ENCODE measurements at regions not wholly inside any gene's neighbourhood (a gene's known extent, or its start where the extent isn't known, plus 50 kb on each side); places are given as distances from the start of the nearest gene placed in this dataset.

DNA sequence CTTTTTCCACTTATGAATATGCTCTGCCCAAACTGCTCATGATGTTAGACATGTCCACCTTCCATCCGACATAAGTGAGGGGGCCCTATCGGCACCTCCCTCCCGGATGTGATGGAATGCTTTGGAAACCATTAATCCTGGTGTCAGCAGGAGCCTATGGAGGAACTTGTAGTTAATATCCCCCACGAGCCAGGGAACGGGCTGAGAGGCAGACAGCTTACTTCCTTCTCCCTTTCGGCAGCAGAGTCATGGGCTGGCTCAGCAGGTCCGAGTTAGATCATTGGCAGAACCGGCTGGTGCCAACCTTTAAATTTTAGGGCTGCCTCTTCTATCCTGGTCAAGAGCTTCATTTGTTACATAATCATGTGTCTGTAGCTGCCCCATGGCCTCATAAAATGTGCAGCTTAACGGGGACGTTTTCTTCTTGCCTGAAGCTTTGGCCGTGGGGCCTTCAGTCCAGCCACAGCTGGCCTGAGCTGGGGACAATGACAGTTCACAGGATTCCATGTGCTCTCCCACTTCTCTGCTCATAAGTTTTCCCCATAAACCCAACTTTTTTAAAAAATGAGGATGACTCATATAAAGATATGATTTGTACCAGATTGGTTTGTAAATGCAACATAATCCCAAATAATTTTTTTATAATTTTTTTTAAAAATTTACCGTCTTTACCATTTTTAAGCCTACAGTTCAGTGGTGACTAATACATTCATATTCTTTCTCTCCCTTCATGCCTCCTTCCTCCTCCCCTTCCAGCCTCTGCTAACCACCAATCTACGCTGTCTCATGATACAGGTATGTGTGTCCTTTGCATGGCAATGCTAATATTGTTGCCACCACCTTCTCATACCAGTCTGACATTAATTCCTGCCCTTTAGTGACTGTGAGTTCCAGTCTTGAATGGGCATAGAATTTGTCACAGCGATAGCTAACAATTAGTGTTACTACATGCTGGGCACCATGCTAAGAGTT is 62.2 kb upstream of the RGMA start:
- no peak for DNase-seq (ENCODE audit: low read depth in 1 of 2, low spot score in 1 of 2)

DNA sequence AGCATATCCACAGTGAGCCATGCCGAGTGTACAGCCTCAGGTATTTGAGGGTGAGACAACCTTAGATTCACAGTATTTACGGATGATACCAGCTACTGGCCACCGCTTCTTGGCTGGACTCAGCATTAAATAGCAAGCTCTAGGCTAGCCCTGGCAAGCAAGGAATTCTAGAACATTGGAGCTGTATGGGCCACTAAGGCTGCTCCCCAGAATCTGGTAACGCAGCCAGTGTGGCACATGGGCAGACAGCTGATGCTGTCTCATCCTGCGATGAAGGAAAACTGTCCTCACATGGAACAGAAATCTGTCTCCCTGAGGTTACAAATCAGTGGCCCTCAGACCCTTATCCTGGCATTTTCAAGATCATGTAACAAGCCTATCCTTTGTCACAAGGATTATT is 57.6 kb upstream of the RGMA start:
- no peak for DNase-seq (ENCODE audit: low read depth in 1 of 2, low spot score in 1 of 2)

DNA sequence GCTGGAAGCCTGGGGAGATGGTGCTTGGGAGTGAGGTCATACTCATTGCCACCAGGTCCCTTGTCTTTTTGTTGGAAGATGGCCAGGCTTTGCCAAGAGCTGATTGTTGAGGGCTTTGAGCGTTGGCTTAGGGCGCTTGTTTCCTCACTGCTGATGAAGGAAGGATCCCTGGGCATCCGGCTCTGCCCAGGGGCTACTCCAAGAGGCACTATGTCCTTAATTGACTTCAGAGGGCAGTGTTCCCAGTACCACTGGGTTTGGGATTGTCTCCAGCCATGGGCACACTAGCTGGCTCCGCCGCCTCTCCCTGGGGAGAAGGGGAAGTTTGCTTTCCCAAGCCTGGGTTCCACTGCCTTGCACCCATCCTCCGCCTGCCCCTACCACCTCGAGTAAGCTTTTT is 57.2 kb upstream of the RGMA start:
- DNase-seq (ENCODE audit: low read depth in 1 of 2, low spot score in 1 of 2), result no peak

GRCh38 chr15:93144463-93145236 is 55.6 kb upstream of the RGMA start:
- no peak for DNase-seq (ENCODE audit: low read depth in 1 of 2, low spot score in 1 of 2)

GRCh38 chr15:93143186-93143585 is 54.2 kb upstream of the RGMA start:
- no peak for DNase-seq (ENCODE audit: low read depth in 1 of 2, low spot score in 1 of 2)

GRCh38 chr15:93141371-93141794 is 52.4 kb upstream of the RGMA start:
- no peak for DNase-seq (ENCODE audit: low read depth in 1 of 2, low spot score in 1 of 2)

DNA sequence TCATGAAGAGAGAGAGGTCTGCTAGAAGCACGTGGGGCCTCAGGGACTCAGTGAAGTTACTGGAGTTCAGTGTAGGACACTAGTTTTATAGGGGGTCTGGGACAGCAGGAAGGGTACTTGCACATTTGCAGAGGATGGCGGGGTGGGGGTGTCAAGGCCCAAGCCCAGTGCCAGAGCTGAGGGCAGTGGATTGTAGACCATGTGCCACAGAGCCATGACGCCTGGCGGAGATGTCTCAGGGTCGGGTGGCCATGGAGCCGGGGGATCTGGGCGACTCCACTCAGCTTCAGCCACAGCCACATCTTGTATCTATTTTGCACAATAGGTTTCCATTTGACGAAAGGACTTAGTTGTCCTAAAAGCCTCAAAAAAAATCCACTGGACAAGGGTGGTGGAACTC is 50.4 kb upstream of the RGMA start:
- DNase-seq (ENCODE audit: low read depth in 1 of 2, low spot score in 1 of 2), result no peak

DNA sequence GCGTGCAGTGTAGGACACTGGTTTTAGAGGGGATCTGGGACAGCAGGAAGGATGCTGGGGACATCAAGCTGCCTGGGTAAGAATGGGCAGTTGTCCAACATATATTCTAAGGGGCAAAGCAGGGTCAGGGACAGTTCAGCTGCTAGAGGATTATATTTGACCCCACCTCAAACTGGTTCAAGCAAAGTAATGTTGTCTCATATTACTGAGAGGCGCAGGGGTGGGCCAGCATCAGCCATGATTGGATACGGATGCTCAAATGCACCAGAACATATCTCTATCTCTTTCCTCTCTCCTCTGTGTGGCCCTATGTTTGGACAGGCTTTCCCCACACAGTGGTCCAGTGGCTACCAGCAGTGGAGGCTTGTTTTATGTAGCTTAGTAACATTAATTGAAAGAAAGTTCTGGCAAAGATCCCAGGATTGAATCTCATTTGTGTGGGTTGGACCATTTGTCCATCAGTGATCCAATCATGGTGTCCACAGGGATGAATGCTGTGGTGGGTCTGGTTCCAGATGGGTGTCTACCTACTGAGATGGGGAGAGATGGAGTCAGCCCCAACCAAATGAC is 49.8 kb upstream of the RGMA start:
- no peak for DNase-seq (ENCODE audit: low read depth in 1 of 2, low spot score in 1 of 2)
